DMS53 treated with DMSO at 0.1 percent for 48 hours (cell line): ENCODE measurements at regions not wholly inside any gene's neighbourhood (a gene's known extent, or its start where the extent isn't known, plus 50 kb on each side); places are given as distances from the start of the nearest gene placed in this dataset.

Experiments used
- DNase-seq: peaks from one replicate; lab custom pipeline; 2025; ENCODE audit not compliant: unreplicated experiment; lab: John Stamatoyannopoulos, UW

- no peak for DNase-seq
Measured at GRCh38 chr1:217091561-217091960, 368.3 kb upstream of the ESRRG start.

GRCh38 chr1:217090060-217090911, 367.1 kb upstream of the ESRRG start:
- peak; percentile 14 for DNase-seq

- DNase-seq = peak; percentile 45
Measured at GRCh38 chr1:217089361-217090014, 366.3 kb upstream of the ESRRG start.

- DNase-seq = peak; percentile 62
Measured at GRCh38 chr1:217088521-217089284, 365.5 kb upstream of the ESRRG start.

GRCh38 chr1:217088011-217088410, 364.8 kb upstream of the ESRRG start:
- peak; percentile 62 for DNase-seq

- DNase-seq = peak; percentile 48
Measured at GRCh38 chr1:217079584-217079983, 356.4 kb upstream of the ESRRG start.

- DNase-seq = peak; percentile 67
Measured at GRCh38 chr1:217078959-217079358, 355.7 kb upstream of the ESRRG start.

GRCh38 chr1:217078078-217078690, 355.0 kb upstream of the ESRRG start:
- DNase-seq = peak; percentile 85

GRCh38 chr1:217077426-217077825, 354.2 kb upstream of the ESRRG start:
- DNase-seq = no peak

GRCh38 chr1:217076902-217077301, 353.7 kb upstream of the ESRRG start:
- DNase-seq = peak; percentile 32

- no peak for DNase-seq
Measured at GRCh38 chr1:217072926-217073325, 349.7 kb upstream of the ESRRG start.

- no peak for DNase-seq
Measured at GRCh38 chr1:217067642-217068041, 344.4 kb upstream of the ESRRG start.

GRCh38 chr1:217066794-217067193, 343.6 kb upstream of the ESRRG start:
- DNase-seq = no peak

- DNase-seq = no peak
Measured at GRCh38 chr1:217063172-217063908, 340.1 kb upstream of the ESRRG start.

GRCh38 chr1:217062586-217062985, 339.4 kb upstream of the ESRRG start:
- DNase-seq = peak; percentile 31

GRCh38 chr1:217059401-217059800, 336.2 kb upstream of the ESRRG start:
- no peak for DNase-seq

GRCh38 chr1:217053676-217054075, 330.4 kb upstream of the ESRRG start:
- DNase-seq = no peak

- no peak for DNase-seq
Measured at GRCh38 chr1:217052626-217053025, 329.4 kb upstream of the ESRRG start.

- DNase-seq = no peak
Measured at GRCh38 chr1:217052196-217052595, 329.0 kb upstream of the ESRRG start.

- no peak for DNase-seq
Measured at GRCh38 chr1:217049721-217050120, 326.5 kb upstream of the ESRRG start.

GRCh38 chr1:217049081-217049480, 325.9 kb upstream of the ESRRG start:
- DNase-seq = no peak
